ENCODE measurements at regions not wholly inside any gene's neighbourhood (a gene's known extent, or its start where the extent isn't known, plus 50 kb on each side); places are given as distances from the start of the nearest gene placed in this dataset.

DNA sequence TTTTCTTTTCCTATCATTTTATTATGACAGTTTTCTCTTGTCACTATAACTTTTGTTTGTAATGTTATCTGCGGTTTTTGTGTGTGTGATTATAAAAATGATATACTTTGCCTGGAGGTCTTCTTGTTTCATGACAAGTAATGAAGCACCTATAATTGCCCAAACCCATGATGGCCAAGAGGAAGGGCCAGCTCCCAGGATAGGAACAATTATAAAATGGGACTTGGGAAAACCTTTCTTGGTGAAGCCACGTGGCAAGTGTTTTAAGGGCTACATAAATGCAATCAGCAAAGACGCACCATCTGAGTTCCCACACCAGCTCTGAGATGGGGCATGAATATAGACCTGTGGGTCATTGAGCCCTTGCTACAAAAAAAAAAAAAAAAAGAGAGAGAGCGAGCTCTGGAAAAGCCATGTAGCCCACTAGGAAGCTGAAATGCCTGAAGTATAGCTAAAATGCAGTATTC, 462.6 kb upstream of the RUNX1 start:
- TF ChIP-seq, protein P1, sequence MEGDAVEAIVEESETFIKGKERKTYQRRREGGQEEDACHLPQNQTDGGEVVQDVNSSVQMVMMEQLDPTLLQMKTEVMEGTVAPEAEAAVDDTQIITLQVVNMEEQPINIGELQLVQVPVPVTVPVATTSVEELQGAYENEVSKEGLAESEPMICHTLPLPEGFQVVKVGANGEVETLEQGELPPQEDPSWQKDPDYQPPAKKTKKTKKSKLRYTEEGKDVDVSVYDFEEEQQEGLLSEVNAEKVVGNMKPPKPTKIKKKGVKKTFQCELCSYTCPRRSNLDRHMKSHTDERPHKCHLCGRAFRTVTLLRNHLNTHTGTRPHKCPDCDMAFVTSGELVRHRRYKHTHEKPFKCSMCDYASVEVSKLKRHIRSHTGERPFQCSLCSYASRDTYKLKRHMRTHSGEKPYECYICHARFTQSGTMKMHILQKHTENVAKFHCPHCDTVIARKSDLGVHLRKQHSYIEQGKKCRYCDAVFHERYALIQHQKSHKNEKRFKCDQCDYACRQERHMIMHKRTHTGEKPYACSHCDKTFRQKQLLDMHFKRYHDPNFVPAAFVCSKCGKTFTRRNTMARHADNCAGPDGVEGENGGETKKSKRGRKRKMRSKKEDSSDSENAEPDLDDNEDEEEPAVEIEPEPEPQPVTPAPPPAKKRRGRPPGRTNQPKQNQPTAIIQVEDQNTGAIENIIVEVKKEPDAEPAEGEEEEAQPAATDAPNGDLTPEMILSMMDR (IDR thresholded peaks at IDR 0.05 in 8 of 11, conservative IDR thresholded peaks at IDR 0.05 in 3 of 11) = no peak
- no peak for TF ChIP-seq POLR2A (IDR thresholded peaks at IDR 0.05)
- TF ChIP-seq POLR2AphosphoS5 (IDR thresholded peaks at IDR 0.05) = no peak

Measured in spleen (tissue), 7 donors.